CD4-positive, alpha-beta T cell treated with Interferon alpha-2 for 1 hour (primary cell): ENCODE measurements at regions not wholly inside any gene's neighbourhood (a gene's known extent, or its start where the extent isn't known, plus 50 kb on each side); places are given as distances from the start of the nearest gene placed in this dataset.

Experiments
- DNase-seq, 2 donors: peaks; one replicate each; pipeline ENCODE4 v3.0.0-alpha.2; 2020 to 2022

GRCh38 chr11:130587658-130588057 is 139.2 kb downstream of the ADAMTS15 start:
- DNase-seq, result no peak

- DNase-seq, result no peak
Measured at GRCh38 chr11:130588471-130588870, 140.0 kb downstream of the ADAMTS15 start.

- no peak for DNase-seq
Measured at GRCh38 chr11:130592056-130592455, 143.6 kb downstream of the ADAMTS15 start.

GRCh38 chr11:130593064-130593463 is 144.6 kb downstream of the ADAMTS15 start:
- DNase-seq, result no peak

- no peak for DNase-seq
Measured at GRCh38 chr11:130598433-130598832, 150.0 kb downstream of the ADAMTS15 start.

GRCh38 chr11:130599073-130599654 is 150.7 kb downstream of the ADAMTS15 start:
- DNase-seq, result no peak

GRCh38 chr11:130600139-130600538 is 151.7 kb downstream of the ADAMTS15 start:
- DNase-seq, result no peak

- DNase-seq, result no peak
Measured at GRCh38 chr11:130600616-130601015, 152.2 kb downstream of the ADAMTS15 start.

GRCh38 chr11:130601141-130601540 is 152.7 kb downstream of the ADAMTS15 start:
- no peak for DNase-seq

- DNase-seq, result no peak
Measured at GRCh38 chr11:130601764-130602460, 153.5 kb downstream of the ADAMTS15 start.

- no peak for DNase-seq
Measured at GRCh38 chr11:130602641-130603334, 154.3 kb downstream of the ADAMTS15 start.

GRCh38 chr11:130603335-130603906 is 155.0 kb downstream of the ADAMTS15 start:
- DNase-seq, result no peak

GRCh38 chr11:130604606-130605005 is 156.2 kb downstream of the ADAMTS15 start:
- no peak for DNase-seq

GRCh38 chr11:130606178-130606577 is 157.7 kb downstream of the ADAMTS15 start:
- DNase-seq, result no peak

GRCh38 chr11:130606781-130607511 is 158.5 kb downstream of the ADAMTS15 start:
- no peak for DNase-seq

- DNase-seq, result no peak
Measured at GRCh38 chr11:130608287-130608686, 159.8 kb downstream of the ADAMTS15 start.

- DNase-seq, result no peak
Measured at GRCh38 chr11:130609121-130610035, 160.9 kb downstream of the ADAMTS15 start.

GRCh38 chr11:130611791-130612251 is 163.4 kb downstream of the ADAMTS15 start:
- DNase-seq, result no peak

GRCh38 chr11:130612291-130612851 is 163.9 kb downstream of the ADAMTS15 start:
- no peak for DNase-seq

- DNase-seq, result no peak
Measured at GRCh38 chr11:130613396-130613795, 165.0 kb downstream of the ADAMTS15 start.

GRCh38 chr11:130614591-130614990 is 166.1 kb downstream of the ADAMTS15 start:
- DNase-seq, result no peak
